ENCODE measurements at regions not wholly inside any gene's neighbourhood (a gene's known extent, or its start where the extent isn't known, plus 50 kb on each side); places are given as distances from the start of the nearest gene placed in this dataset.

DNA sequence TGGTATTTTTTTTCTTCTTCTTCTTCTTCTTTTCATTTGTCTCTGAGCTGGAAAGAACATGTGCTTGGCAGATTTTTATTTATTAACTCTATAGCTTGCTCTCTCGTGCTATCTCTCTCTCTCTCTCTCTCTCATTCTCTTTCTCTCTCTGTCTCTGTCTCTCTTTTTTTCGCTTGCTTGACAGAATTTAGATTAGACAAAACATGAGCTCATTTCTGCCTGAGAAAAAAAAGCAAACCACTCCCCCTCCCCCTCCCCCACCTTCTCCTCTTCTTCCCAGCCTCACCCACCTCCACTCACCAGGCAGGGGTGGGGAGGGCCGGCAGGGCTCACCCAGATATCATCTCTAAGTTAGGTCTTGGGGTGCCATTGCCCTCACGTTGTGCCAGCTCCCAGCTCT, 81.5 kb downstream of the PJA1 start:
- DNase-seq (ENCODE audit: low read depth): no peak

DNA sequence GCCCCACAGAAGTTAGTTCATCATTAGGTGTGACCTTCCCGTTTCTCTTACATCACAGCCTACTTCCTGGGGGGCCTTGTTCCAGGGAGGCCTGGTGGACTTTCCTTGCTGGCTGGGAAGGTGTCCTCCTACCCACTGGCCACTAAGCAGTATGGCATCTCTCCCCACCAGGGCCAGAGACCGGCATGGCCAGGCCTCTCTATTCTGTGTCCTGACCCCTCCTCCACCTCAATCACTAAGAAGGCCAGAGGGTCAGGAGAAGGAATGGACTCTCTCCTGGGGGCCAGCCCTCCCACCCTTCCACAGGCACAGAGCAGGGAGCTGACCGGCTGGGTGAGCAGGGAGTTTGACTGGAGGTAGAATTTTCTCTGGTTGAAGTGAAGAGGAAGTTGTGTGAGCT, 81.9 kb downstream of the PJA1 start:
- DNase-seq (ENCODE audit: low read depth): no peak

DNA sequence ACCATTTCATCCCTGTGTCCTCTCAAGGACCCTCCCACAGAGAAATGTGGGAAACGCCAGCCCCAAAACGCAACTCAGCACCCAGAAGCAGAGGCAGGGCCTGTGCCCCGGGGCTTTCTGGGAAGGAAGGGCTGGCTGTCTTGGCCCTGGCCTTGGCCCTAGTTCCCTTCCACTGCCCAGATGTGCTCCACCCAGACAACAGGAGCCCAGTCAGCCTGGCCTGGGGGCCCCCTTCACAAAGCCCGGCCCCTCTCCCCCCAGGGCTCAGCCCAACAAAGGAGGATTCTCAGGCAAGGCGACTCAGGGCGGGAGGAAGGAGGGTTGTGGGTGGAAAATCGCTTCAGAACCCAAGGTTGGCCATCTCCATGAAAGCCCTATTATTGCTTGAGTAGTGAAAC, 82.5 kb downstream of the PJA1 start:
- no peak for DNase-seq (ENCODE audit: low read depth)

DNA sequence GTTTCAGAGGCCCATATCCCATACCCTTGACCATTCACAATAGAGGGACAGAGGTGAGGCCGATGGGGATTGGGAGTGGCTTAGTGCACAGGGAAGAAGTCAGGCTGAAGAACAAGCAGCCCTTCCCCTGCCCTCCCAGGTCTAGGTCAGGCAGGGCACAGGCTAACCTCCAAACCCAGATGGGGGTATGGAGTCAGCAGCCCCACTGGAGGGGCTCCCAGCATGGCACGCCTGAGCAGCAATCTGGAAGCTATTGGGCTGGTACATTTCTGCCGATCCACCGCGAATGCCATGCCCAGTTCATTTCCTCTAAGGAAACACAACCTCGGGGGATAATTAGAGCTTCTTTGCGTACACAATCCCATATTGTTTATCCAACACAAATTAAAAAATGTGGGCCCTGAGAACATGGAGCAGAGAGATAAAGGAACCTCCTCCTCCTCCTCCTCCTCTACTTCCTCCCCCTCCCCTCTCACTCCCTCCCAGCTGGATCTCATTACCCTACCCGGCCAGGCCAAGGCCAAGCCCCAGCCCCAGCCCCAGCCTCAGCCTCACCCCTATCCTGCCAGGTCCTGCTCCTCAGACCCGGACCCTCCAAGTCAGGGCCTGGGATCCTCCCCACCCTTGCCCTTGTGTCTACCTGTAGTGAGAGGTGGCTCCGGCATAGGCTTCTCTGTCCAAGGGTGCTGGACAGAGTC, 83.0 kb downstream of the PJA1 start:
- DNase-seq (ENCODE audit: low read depth): no peak

DNA sequence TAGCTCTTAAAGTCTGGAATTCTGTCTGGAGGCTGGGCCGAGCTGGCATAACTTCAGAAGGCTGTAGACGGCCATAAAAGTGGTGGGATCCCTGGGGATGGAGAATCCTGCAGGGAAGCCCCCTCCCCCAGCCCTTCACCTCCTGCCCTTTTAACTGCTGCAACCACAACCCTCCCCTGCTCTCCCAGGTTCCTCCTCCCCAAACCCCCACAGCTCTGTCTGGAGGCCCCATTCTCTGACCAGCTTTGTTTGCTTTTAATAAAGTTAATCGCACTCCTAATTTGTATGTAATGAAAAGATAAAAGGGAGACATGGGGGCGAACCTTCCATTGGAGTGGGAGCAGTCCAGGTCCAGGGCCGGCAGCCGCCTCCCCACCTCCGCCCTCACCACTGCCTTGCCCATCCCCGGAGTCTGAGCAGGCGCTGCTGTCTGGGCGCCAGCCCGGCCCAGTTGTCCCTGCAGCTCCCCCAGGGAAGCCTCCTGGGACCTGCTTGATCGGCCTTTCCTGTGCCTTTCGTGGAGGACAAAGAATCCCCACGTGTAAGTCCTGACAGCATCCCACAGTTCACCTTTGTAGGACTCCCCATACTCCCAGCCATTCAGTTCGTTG, 84.3 kb downstream of the PJA1 start:
- DNase-seq (ENCODE audit: low read depth): no peak

DNA sequence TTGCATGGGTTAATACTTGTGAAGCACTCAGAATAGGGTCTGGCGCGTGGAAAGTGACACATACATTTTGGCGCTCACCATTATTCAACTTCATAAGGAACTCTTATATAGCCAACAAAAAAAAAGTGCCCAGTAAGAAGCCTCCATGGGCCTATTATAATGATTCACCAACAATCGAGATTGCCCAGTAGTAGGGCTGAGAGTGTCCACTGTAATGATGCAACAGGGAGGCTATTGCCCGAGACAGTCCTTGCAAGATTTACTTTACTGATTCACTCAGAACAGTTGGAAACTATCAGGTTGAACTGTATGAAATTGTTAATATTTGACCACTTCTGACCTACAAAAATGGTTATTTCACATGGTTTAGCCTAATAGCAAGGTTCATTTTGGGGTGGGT, 86.0 kb downstream of the PJA1 start:
- DNase-seq (ENCODE audit: low read depth): no peak

DNA sequence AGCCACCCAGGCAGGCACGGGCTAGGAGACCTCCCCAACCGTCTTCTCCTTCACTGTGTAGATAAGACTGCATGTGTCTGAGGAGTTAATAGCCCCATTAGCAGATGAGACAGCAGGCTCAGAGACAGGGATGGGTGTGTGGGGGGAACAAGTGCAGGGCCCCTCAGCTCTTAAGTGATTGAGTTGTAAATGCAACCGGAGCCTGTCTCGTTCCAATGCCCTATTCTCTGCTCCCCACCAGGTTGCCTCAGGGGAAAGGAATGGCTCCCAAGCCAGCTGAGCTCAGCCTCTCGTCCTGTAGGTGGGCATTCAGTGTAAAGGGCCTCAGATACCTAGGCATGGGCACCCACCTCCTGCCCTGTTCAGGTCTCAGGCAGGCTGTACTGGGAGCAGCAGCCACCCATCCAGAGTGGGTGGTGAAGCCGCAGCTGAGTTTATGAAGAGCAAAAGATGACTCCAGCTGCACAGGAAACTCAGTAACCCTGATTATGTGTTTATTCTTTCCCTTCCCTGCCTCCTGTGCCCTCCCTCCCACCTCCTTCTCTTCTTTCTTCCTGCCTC, 87.3 kb downstream of the PJA1 start:
- no peak for DNase-seq (ENCODE audit: low read depth)

DNA sequence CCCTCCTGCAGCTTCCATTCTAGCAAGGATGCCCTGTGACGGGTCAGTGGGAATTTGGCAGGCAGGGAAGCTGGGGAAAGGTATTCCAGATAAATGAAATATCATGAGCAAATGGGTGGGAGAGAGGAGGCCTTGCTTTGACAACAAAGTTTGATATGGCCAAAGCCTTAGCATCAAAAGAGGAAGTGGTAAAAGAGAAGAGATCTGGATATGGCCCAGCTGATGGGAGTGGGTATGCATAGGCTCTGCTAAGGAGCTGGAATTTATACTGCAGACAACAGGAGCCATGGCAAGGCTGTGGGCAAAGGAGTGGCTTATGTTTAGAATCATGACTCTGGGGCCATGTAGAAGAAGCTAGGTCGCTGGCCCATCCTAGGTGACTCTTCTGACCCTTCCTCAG, 89.2 kb downstream of the PJA1 start:
- DNase-seq (ENCODE audit: low read depth): no peak

DNA sequence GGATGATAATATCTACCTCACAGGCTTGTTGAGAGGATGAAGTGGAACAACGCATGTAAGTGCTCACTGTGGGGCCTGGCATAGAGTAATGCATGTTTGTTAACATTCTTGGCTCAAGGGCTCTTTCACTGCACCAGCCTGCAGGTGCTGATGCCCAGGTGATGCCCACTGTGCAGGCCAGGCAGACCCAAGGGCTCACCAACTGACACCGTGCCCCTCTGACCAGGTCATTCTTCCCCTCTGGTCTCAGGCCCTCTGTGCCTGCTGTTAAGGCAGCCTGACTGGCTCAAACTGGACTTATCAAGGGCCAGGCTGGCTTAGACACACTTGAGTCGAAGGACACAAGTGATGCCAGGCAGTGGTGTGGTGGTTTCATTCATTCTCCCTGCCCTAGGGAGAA, 90.5 kb downstream of the PJA1 start:
- DNase-seq (ENCODE audit: low read depth): no peak

DNA sequence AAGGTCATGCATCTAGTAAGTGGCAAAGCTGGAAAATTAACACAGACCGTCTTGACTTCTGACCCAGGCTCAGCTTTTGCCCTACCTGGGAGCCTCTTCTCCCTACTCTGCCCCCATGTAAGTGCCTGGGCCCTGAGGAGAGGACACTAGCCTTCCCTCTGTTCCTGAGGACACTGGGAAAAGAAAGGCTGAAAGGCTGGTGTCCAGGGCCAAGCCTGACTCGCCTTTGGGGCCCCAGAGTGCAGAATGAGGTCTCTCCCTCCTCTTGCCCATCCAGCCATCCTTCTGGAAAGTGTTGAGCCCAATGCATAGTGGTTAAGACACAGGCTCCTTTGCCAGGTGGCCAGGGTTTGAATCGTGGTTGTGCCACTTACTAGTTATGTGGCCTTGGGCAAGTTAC, 91.5 kb downstream of the PJA1 start:
- DNase-seq (ENCODE audit: low read depth): no peak

DNA sequence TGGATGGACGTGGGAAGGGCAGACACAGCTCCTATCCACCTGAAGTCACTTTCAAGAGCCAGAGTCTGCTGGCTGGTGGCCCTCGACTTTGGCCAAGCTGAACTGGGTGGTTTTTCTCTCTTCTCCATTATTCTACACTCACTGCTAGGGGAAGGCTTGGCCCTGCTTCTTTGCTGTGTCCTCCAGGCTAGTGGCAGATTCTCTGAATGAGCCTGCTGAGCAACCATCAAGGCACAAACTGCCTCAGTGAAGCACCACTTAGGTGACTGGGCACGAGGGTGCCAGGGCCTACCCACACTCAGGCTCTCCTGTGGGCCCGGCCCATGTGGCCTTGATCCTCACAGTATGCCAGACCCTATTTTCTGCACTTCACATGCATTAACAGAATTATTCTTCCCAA, 92.0 kb downstream of the PJA1 start:
- DNase-seq (ENCODE audit: low read depth): no peak

DNA sequence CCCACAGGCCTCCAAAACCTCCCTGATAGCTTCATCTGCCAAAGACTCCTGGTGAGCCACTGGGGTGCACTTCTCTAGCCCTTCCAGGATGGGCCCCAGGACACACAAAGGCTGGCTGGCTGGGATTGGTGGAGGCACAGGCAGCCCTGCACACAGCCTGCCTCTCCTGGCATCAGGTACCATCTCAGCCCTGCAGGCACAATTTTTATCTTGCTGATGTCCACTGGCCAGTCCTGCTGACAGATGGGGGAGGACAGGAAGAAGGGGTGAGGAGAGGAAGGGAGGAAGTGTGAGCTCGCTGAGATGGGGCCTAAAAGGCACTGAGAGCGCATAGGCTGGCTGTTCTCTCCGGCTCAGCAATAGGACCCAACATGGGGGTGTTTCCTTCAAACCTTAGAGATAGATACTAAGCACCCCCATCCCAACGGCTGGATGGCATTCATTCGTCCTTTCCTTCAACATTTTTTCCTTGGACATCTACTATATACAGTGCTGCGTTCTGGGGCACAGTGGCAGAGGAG, 92.7 kb downstream of the PJA1 start:
- DNase-seq (ENCODE audit: low read depth): no peak

DNA sequence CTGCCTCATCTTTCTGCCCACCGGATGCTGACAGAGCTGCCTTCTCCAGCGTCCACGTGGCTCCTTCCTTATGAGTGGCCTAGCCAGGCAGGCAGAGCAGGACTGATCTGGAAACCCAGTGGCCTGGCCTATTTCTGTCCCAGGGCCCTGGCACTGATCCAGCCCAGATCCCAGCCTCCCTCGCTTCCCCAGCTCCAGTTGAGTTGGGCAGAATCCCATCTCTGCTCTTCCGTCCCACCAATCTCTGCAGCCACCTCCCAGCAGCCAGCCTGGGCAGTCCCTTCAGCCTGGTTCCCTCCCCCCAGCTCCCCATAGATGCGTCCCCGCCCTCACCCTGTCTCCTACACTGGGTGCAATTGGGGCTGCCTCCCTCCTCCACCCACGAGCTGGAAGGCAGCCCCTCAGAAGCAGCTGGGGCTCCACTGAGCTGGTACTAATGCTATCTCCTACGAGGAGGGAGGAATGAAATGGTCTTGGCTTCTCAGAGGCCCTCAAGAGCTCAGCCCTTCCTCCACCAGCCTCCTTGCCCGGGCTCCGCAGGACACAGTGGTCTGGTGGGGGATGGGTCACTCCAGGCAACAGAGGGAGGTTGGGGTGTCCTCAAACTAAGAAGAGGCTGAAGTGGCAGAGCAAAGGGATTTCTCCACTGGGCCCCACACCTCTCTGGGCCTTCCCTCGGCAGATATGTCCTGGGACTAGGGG, 94.2 kb downstream of the PJA1 start:
- no peak for DNase-seq (ENCODE audit: low read depth)

DNA sequence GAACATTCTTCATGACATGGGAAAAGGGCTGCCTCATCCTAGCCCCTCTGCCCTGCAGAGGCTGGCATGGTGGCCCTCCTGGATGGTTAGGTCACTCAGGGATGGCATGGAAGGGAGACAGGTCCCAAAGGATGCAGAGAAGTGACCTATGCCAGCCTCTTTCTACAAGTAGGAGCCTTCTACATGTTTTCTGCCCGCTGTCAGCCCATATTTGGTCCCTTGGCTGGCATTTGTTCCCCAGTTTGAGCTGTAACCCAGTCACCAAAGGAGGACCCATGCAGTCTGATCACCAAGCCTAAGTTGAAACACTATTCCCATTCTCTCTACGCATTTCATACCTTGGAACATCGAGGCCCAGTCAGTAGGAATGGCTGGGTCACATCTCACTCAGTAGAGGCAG, 95.4 kb downstream of the PJA1 start:
- no peak for DNase-seq (ENCODE audit: low read depth)

DNA sequence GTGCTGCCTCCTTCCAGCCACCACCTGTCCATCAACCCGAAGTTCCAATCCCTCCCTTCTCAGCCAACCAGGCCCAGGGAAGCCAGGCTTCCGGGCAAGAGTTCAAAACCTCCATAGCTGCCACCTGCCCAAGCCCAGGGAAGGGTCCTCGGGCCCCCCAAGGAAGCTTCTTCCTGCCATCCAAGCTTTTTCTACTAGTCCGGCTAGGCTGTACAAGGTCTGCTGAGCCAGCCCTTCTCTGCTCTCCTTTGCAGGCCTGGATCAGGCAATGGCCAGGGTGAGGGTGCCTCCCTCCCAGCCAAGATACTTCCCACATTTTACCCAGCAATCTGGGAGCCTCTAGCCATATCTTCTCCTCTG, 96.2 kb downstream of the PJA1 start:
- no peak for DNase-seq (ENCODE audit: low read depth)

DNA sequence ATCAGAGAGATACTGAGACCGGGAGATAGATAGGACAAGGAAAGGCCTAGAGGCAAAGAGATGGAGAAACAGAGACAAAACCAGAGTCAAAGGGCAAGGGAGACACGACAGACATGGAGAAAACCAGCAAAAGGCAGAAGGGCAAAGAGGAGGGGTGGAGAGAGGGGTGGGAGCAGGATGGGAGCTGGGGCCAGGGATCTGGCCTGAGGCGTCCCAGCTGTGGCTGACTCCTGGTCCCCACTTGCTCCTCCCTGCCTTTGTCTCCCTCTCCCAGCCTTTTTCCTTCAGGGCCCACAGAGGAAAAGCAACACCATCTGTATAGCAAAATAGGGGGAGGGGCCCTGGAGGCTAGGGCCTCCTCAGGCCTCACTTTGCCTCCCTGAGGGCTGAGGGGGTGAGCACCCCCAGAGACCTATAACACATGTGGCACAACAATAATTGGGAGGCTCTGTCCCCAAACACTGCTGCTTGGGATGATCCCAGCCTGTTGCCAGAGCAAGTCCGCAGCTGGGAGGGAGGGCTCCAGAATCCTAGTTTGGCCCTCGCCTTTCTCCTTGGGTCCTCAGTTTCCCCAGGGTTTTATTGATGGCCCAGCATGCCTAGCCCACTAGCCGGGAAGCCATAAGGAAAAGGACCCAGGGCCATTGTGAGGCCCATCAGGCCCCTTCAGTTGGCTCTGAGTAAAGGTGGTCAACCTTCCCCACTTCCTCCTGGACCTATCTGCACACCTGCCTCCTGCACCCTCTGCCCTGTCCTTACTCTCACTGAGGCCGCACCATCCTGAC, 96.8 kb downstream of the PJA1 start:
- no peak for DNase-seq (ENCODE audit: low read depth)

DNA sequence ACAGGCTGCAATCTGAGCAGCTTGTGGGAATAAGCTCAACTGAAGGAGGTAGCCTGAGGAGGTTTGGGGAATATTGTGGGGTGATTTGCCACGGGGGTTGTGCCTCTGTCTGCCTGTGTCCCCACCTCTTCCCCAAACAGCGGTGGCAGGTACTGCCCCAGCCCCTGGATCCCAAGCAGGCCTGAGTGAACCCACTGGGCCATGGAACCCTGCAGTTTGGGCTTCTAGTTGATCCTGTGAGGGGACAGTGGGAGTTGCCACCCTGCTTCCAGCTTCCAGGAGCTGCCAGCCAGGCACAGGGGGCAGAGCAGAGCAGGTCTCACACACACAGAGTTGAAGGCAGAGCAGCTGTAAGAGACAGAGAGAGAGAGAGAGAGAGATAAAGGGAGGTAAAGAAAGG, 97.4 kb downstream of the PJA1 start:
- no peak for DNase-seq (ENCODE audit: low read depth)

DNA sequence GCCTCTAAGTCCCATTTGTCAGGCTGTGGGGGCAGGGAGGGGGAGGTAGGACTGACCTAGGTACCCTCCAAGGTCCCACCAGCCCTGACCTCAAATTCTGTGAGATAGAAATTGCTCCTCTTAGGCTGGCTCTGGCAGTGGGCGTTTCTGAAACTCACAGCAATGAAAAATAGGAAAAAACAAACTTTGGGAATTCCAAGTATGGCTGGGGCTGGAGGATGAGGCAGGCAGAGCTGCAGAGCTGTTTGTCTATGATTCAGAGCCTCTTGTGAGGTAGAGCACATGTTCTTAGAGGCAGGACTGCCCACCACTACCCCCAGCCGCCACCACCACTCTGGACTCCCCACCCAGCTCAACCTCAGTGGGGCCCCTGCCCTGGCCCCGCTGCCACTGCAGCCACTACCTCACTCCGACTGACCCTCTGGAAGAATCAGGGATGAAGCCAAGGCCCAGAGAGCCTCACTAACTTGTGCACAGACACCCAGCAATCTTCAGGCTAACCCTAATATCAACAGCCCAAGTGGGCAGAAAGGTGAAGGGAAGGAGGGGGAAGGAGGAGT, 98.2 kb downstream of the PJA1 start:
- DNase-seq (ENCODE audit: low read depth): no peak

DNA sequence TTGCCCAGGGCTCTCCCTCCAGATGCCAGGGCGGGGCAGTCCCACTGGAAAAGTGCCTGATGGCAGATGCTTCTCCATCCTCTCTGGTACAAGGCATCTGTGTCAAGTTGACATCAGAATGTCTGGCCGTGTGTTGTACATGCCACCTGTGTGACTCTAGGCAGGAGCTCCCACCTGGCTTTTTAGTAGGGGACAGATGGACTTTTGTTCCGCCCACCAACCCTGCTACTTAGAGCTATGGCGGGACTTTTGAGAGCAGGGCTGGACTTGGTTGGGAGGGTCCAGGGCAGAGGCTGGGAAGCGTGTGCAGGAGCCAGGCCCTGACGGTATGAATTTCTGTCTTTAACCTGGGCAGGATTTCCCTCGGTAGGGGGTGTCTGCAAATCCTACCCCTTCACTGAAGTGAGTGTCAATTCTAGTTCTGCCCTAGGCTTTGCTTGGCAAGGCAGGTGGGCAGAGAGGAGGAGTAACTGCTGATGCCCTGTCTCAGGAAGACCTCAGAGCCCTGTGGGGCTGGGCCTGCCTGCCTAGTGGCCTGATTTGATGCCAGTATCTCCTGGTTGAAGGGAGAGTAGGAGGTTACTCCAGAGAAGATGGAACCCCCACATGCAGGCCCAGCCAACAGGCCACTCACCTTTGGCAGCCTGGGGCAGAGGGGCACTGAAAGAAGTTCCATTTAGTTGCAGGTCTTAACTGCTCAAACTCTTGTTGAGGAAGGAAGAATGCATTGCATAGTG, 99.1 kb downstream of the PJA1 start:
- DNase-seq (ENCODE audit: low read depth): no peak

DNA sequence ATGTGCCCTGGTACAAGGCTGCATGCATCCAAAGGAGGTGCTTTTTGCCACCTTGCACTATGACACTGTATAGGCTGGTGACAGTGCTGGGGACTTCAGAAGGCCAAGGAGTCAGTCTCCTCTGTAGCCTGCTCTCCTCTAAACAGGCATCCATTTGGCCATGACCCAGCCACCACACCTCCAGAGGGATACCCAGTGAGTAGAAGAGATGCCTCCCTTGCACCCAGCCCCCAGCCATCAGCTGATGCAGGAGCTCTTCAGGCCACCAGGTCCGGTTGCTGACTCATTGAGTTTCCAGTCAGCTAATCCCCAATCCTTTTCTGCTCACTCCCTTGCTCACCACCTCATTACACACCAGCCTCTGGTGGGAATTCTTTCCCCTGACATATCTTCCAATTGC, 99.8 kb downstream of the PJA1 start:
- peak; percentile 55 for DNase-seq (ENCODE audit: low read depth)

DNA sequence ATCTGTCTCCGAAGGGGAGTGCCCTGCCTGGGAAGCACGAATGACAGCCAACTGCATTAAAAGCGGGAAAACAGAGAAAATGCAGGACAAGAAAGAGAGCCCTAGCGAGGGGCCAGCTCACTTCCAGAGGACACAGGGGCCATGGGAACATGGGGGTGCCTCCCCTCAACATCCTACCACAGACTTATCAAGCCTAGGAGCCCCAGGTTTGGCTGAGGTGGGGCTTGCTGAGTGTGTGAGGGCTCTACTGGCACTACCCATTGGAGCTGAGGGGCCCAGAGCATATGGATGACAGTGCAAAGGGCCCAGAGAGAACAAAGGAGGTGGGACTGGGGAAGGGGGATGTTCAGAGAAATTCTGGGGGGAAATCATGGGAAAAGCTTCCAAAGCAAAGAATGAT, 101.8 kb downstream of the PJA1 start:
- no peak for DNase-seq (ENCODE audit: low read depth)
